ENCODE measurements at regions not wholly inside any gene's neighbourhood (a gene's known extent, or its start where the extent isn't known, plus 50 kb on each side); places are given as distances from the start of the nearest gene placed in this dataset.

DNA sequence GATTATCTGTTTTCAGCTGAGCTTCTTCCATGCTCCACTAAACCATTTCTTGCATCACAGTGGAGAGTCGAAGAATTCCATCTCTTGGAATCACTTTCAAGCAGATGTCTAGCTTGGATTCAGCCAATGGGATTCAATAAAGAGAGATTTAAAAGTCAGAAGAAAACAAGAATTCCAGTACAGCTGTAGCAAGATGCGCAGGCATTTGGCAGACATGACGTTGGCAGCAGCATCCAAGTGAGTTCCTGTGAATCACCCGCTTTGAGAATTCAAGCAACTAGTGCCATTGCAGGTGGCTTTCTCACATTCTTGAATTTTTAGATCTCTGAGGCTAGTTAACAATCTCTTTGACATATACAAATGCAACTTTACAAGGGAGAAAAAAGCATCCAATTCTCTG, 467.0 kb downstream of the CDH10 start:
- TF ChIP-seq, protein P1, sequence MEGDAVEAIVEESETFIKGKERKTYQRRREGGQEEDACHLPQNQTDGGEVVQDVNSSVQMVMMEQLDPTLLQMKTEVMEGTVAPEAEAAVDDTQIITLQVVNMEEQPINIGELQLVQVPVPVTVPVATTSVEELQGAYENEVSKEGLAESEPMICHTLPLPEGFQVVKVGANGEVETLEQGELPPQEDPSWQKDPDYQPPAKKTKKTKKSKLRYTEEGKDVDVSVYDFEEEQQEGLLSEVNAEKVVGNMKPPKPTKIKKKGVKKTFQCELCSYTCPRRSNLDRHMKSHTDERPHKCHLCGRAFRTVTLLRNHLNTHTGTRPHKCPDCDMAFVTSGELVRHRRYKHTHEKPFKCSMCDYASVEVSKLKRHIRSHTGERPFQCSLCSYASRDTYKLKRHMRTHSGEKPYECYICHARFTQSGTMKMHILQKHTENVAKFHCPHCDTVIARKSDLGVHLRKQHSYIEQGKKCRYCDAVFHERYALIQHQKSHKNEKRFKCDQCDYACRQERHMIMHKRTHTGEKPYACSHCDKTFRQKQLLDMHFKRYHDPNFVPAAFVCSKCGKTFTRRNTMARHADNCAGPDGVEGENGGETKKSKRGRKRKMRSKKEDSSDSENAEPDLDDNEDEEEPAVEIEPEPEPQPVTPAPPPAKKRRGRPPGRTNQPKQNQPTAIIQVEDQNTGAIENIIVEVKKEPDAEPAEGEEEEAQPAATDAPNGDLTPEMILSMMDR (IDR thresholded peaks at IDR 0.05) = no peak
- TF ChIP-seq SREBF2 (IDR thresholded peaks at IDR 0.05) = no peak
- TF ChIP-seq EP300 (IDR thresholded peaks at IDR 0.05) = no peak
